ENCODE measurements at regions not wholly inside any gene's neighbourhood (a gene's known extent, or its start where the extent isn't known, plus 50 kb on each side); places are given as distances from the start of the nearest gene placed in this dataset.

DNA sequence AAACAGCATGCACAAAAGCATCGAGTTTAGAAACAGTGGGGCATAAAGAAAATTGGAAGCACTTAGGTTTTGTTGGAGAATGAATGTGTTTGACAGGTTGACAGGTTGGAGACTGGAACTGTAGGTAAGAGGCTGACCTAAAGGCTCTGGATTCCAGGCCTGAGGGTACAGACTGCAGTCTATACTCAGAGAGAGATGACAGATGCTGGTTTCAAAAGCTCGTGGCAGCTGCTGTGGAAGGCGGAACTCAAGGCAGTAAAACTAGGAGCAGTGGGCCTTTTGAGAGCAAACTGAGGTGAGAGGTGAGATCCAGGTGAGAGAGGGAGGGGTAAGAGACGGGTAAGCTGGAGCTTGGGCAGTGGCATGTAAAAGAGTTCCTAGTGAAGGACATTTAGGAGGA, 415.2 kb downstream of the TRIML1 start:
- no peak for DNase-seq

DNA sequence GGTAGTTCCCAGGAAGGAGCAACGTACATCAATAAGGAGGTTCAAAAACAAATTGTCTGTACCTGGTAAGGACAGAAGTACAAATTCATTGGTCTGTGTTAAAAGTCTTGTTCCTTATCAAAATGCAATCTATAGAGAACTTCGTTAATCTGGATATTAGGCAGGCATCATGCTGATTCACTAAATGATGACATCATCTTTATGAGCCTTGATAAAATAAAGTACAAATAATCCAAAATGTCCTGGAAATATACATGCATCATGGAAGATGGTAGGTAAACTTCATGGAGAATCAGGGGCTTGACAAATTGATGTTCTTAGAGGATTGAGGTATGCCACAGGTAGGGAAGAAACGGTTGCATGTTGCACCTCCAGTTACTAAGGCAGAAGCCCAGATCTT, 433.9 kb downstream of the TRIML1 start:
- no peak for DNase-seq

DNA sequence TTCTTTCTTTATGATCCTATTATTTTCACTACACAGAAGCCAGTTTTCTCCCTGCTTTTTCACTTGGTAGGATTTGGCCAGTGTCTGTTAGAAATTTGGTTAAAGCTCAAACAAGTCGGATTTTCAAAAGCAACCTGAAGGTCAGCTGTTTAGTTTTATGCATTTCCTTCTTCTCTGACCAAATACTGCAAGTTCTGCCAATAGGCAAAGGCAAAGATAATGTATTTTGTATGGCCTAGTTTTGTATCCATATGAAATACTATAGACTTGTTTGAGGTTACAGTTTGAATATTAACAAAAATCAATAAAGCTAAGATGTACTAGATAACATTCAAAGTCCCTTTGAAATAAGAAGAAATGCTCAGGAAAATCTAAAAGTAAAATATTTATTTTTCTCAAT, 439.4 kb downstream of the TRIML1 start:
- no peak for DNase-seq

DNA sequence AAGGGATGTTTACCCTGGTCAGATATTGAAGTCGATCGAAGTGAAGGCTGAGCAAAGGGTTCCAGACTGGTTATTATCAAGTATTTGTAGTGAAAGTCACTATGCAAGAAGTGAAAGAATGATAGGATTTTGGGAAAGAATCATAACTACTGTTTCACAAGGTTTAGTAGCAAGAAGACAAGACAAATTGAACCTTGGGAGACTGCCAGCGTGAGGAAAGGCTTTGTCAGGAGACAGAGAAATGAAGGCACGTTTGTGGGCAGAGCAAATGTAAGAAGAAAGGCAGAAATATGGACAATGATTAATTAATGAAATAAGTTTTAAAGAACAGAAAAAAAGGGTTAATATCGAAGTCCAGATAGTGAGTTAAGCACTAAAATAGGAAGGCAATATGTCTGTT, 456.8 kb downstream of the TRIML1 start:
- DNase-seq: peak; percentile 73

DNA sequence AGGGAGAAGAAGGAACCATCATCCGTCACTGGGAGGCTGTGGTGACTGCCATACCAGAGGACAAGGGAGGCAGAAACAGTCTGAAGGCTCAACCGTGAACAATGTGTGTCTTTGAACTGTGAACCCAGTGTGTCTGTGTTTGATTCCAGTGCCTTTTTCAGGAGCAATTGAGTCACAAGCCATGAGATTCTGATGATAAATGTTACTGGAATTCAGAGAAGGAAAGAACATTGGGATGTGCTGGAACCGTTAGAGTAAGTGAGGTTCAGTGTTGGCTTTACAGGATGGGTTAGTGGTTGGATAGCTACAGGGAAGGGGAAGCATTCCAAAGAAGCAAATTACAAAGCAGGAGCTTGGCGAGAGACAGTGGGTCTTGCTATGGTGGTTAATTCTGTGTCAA, 464.4 kb downstream of the TRIML1 start:
- DNase-seq: peak; percentile 41

DNA sequence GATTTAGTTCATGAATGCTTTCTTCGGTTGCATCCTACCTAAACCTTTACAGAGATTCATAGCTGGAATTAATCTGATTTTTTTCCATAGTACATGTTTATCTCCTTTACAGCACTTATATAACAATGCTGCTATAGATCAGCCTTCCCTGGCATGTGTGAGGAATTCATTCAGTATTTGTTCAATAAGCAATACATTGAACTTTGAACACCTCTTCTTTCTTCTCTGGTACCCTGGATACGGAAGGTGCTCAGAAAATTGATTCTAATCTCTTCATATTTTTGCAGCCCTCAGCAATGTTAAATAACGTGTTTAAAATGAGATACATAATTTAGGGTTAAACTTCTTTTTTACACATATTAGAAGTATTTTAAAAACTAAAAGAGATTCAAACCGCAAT, 467.4 kb downstream of the TRIML1 start:
- no peak for DNase-seq

DNA sequence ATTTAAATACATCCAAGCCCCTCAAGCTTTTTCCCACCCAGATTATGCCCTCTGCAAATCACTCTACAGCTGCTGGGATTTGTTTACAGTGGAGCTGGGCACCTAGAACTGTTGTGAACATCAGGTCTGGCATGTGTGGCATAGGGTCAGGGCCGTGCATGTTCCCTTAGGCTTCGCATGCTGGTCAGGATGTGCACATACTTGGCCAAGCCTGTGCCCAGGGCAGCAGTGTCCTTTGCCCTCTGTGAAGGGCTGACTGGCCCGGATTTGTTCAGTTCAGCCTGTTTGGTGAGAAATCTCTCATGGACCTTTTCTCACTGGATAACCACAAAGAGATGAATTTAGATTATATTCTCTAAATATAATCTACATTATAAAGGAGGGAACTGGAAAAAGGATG, 471.9 kb downstream of the TRIML1 start:
- DNase-seq: no peak

DNA sequence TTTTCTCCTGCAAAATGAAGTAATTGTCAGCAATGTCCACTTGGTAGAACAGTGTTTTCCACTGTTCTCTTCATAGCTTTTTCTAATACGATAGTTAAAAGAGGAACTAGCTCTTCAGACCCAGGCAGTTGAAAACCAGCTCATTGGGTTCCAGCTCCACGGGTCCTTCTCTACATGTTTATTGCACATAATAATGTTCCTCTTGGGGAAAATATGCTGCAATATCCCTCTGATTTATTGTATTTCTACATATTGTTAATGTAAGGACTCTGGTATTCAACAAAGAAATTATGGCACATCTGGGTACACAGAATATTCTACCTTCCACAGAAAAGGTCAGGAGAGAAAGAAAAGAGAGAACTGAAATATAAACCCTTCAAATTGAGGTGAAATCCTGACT, 473.4 kb downstream of the TRIML1 start:
- no peak for DNase-seq

DNA sequence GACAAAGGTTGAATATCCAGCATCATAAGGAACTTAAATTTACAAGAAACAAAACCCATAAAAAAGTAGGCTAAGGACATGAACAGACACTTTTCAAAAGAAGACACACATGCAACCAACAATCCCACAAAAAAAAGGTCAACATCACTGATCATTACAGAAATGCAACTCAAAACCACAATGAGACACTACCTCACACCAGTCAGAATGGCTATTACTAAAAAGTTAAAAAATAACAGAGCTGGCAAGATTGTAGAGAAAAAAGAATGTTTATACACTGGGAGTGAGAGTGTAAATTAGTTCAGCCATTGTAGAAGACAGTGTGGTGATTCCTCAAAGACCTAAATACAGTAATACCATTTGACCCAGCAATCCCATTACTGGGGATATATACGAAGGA, 474.7 kb downstream of the TRIML1 start:
- DNase-seq: no peak

DNA sequence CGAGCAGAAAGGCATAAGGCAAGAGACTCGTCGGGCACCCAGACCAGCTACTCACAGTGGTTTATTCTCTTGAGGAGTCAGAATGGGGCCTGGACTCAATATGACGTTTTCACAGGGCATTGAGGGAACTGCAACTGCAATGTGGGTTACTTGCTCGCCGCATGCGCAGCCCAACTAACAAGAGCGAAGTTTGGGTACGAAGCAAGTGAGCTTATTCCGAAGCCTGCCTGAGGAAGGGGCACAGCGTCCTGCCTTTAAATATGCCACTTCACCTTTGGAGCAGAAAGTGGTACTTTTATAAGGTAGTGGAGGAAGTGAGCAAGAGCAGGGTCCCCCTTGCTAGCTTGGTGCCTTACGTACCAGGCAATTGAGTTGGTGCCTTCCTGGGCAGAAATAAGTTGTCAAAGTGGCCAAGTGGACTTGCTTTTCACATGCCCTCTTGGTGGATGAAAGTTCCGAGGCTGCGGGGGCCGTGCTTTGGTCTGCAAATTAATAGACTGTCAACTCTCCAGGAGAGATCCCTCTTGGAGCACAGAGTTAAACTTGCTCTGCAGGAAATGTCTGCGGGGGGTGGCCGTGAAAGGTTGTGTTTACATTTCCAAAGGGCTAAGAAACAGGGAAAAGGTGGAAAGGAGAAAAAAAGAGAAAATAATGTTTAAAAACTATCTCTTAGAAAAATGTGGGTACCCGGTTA, 480.4 kb downstream of the TRIML1 start:
- no peak for DNase-seq

DNA sequence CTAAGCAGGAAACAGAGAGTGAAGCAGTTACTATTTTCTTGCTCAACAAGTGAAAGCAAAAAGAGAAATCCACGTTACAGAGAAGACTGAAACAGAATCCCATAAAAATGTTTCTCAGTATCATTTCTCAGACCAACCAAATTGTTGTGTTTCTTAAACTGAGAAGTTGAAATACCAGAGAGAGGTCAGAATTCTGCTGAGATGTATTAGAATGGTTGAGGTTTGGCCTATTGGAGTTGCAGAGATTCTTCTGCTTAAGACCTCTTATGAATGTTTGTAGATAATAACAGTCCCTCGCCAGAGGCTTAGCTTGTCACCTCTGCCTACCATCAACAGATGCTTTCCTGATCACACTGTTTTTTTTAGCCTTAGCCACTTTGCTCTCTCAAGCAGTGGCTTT, 481.4 kb downstream of the TRIML1 start:
- no peak for DNase-seq

DNA sequence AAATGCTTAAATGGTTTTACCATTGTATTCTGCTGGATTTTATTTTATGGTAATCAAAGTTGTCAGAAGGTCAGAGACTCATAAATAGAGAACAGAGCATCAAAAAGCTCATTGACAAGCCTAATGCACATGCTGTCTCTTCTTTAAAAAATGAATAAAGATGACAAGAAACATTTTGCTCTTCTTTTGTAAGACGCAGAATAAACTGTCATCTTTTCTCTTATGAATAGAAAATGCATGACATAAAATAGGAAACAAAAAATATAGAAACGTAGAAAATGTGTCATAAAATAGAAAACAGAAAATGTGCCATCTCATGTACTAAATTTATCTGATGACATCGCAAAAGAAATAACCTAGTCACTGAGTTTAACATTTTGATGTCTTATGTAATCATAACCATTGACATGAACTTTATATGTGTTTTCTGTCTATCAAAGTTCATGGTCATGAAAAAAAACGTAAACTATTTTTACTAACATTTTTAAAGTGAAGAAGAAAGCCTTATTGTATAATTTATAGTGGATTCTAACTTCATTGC, 484.1 kb downstream of the TRIML1 start:
- DNase-seq: no peak

DNA sequence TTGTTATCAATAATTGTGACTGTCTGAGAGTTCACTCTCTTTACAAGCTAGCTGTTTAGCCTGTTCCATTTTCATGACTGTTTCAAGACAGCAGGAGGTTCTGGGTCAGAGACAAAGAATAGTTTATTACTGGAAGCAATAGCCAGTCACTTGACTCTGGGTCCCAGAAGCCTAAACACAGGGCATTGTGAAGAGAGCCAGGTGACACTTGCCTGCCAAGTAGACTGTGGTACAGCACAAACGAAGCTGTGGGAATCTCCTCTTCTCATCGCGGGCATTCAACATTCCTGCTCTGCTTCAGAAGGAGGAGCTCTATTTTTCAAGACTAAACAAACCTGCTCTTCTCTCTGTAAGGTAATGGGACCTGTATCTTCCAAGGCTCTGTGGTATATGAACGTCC, 485.1 kb downstream of the TRIML1 start:
- no peak for DNase-seq

DNA sequence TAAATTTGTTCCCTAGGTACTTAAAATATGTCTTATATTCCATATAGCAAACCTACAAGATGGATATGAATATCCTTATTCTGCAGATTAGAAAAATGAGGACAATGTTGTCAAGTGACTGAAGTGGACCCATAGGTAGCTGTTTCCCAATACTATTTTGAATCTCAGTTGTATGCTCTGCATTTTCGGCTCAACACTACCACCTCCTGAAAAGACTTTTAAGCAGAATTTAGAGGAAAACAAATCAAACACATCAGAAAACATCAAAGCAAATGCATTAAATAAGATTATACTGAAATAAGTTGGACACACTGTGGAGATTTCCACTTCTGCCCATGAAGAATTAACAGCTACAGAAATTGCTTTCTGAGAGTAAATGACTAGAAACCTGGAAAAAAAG, 488.7 kb downstream of the TRIML1 start:
- DNase-seq: peak; percentile 3

DNA sequence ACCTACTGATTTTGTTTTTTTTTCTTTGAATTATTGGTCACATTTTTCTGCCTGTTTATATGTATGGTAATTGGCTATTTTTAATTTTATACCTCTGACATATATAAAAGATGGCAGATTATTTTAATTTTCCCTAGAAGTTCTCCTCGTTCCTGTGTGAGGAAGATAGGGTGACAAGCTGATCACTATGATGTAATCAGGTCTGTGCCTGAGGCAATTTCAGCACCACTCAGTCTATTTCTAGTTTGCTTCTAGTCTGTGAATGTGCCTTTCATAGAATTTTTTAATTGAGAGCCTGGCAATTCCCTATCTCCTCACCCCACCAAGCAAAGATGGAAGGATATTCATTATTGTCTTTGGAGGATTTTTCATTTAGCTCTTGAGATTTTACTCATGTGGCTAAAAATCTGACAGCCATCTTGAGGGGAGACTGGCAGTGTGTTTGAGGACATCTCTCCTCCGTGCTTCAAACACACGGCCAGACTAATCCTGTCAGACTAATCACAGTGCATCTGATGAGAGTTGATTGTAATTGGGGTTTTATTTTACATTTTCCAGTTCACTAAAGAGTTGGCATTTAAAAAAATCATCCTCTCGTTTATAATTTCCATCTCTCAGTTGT, 500.3 kb downstream of the TRIML1 start:
- no peak for DNase-seq

DNA sequence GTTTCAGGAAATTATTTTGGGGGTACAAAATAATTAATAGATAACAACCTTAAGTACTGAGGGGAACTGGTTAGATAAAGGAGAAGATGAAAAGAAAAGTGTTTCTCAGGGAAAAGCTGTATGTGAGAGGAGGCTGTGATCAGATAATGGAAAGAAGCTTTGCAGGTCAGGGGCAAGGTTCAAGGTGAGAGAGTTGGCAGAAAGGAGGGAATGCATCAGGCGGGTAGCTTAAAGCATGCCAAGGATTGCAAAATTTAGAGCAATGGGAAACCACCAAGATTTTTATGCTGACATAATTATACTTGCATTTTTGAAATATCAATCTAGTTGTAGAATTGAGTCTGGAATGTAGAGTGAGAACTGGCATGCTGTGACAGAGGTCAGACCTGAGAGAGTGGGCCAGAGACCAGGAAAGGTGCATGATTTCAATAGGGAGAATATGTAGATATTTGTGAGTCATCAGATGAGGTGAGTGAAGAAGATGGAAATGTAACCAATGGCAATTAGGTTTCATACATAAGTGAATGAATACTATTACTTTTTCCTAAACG, 508.7 kb downstream of the TRIML1 start:
- DNase-seq: no peak

DNA sequence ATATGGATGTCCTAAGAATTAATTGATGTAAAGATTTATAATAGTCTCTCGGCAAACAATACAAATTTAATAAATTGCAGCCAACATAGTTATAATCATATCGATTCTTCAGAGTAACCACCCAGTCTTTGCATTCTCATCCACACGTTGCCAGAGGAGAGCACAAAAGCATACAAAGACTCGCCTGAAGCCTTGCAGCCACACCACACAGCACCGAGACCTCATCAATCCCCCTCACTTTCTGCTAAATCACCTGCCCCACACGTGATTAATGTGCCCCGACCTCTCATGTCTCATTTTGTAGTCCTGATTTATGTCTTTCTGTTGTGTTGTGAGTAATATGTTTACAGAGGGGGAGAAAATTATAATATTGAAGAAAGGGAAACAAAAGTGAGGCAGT, 510.4 kb downstream of the TRIML1 start:
- DNase-seq: no peak

DNA sequence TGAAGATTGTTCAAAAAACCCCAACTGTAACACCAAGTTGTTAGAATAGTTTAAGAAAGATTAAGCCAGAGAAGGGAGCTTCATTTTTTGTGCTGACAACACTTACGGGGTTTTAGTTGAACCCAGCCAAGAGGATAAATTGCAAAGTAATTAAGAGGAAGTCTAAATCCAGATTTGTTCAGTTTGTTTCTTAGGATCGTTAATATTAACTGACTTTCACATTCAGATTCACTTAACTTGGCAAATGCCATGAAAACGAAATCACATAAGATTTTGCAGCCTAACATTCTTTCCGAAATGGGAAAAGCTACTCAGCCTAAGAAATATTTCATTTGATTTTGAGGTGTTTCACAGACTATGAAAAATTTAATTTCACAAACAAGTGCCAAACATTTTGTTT, 511.3 kb downstream of the TRIML1 start:
- no peak for DNase-seq

DNA sequence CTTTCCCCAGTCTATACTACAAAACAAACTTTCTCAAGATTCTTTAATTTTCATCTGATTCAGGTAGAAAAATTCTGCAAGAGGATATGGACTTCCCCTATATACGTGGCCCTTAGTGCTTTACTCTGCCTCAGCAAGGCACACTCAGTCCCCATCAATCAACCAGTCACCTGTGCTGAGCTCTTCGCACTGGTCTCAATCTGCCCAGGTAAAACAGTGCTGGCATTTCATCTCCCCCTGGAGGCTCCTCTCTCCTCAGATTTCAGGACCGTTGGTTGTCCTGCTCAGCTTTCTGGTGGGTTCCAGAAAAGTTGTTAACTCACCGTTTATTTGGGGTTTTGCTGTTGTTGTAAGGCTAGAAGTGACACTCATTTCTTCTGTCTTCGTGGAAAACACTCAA, 518.1 kb downstream of the TRIML1 start:
- no peak for DNase-seq

DNA sequence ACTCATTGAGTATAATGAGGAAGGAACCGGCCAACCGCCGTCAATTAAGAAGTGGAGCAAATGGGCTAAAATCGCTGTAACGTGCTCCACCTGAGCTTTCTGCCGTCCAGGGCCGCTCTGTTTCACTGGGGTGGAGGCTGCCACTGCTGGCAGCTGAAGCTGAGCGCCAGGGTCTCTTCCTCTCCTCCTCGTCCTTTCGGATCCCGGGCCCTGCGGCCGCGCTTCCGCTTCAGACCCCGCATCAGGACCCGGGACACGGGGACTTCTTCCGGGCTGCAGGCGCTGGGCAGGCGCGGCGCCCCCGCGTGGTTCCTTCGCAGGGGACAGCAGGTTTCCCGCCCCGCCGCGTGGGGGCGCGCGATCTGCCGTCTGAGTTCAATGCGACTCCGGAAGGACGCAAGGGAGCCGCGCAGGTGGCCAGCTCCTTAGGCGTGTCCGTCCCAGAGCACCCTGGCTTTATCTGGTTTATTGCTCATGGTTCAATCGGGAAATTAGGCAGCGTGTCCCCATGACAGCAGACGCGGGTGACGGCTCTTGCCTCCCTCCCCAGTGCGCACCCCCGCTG, 519.8 kb downstream of the TRIML1 start:
- DNase-seq: no peak

DNA sequence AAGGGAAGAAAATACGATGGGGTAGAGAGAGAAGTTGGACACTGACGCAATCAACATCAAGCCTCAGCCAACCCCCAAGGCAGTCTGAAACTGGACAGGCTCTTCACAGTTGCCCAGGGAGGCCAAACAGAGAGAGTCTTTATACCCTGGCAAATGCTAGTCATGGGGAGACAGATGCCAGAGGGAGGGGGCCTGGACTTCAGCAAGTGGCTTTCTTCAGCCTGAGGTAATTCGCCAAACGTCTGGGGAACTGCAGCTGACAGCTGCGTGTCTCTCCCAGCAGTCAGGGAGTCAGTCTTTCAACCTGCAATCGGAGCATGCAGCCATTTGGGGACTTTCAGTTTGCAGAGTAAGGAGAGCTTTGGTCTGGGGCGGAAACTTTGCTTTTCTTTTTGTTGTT, 521.6 kb downstream of the TRIML1 start:
- DNase-seq: no peak

DNA sequence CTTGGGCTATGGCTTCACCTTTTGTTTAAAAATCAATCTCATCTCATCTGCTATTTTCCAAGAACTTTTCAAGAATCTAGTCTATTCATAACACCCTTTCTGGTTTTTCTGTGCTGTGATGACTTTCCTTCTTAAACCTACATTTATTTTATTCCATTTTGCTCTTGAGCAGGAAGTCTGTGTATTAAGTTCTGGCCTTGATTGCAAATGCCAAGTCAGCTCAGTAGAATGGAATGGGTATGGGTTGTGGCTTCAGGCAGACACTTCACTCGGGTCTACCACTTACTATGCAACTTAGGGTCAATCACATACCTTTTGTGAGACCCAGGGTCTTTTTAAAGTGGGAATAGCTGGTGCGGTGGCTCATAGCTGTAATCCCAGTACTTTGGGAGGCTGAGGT, 522.3 kb downstream of the TRIML1 start:
- DNase-seq: peak; percentile 47

DNA sequence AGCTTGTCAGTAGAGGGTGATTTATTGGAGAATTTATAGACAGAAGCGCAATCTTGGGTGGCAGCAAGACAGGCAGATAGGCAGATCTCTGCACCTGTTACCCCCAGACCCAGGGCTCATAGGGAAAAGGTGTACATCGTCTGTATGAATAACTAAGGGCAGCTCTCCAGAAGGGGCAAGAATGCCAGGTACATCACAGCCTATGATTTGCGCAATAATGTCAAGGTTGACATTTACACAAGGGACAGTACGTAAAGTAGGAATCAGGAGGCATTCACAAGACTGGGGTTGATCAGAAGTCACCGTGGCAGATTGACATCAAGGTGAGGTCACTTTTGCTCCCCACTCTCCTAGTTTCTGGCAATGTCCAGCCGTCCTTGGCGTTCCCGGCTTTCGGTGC, 524.1 kb downstream of the TRIML1 start:
- no peak for DNase-seq

Data from fibroblast of upper back skin (primary cell).